ENCODE measurements at regions not wholly inside any gene's neighbourhood (a gene's known extent, or its start where the extent isn't known, plus 50 kb on each side); places are given as distances from the start of the nearest gene placed in this dataset.

- TF ChIP-seq CTCF (IDR thresholded peaks at IDR 0.05): no peak
- no peak for TF ChIP-seq POLR2A (IDR thresholded peaks at IDR 0.05)
Observed at GRCh38 chr5:61991866-61992265, 314.1 kb upstream of the KIF2A start.

All from testis (tissue), 2 donors.